ENCODE measurements at regions not wholly inside any gene's neighbourhood (a gene's known extent, or its start where the extent isn't known, plus 50 kb on each side); places are given as distances from the start of the nearest gene placed in this dataset.

- TF ChIP-seq POLR2AphosphoS5 (IDR thresholded peaks at IDR 0.05): no peak
- TF ChIP-seq, protein P1, sequence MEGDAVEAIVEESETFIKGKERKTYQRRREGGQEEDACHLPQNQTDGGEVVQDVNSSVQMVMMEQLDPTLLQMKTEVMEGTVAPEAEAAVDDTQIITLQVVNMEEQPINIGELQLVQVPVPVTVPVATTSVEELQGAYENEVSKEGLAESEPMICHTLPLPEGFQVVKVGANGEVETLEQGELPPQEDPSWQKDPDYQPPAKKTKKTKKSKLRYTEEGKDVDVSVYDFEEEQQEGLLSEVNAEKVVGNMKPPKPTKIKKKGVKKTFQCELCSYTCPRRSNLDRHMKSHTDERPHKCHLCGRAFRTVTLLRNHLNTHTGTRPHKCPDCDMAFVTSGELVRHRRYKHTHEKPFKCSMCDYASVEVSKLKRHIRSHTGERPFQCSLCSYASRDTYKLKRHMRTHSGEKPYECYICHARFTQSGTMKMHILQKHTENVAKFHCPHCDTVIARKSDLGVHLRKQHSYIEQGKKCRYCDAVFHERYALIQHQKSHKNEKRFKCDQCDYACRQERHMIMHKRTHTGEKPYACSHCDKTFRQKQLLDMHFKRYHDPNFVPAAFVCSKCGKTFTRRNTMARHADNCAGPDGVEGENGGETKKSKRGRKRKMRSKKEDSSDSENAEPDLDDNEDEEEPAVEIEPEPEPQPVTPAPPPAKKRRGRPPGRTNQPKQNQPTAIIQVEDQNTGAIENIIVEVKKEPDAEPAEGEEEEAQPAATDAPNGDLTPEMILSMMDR (IDR thresholded peaks at IDR 0.05): no peak
- TF ChIP-seq EP300 (IDR thresholded peaks at IDR 0.05): no peak
Measured at GRCh38 chr3:107106907-107107306, 270.3 kb upstream of the CCDC54 start.

Data from upper lobe of left lung (tissue), 4 donors.